Ovary (tissue), 3 donors: ENCODE measurements at regions not wholly inside any gene's neighbourhood (a gene's known extent, or its start where the extent isn't known, plus 50 kb on each side); places are given as distances from the start of the nearest gene placed in this dataset.

Experiments used
- CTCF ChIP-seq, 3 donors: fragments of 450-650 bp in 2 of 3; fragments of 200-600 bp in 1 of 3; IDR thresholded peaks; one replicate each; pipeline versions ENCODE4 v1.5.1 to v1.8.0; 2016 to 2022; ENCODE audit warnings: antibody characterized with exemption in 3 of 3, mild to moderate bottlenecking in 1 of 3
- POLR2A ChIP-seq: fragments of 450-650 bp; IDR thresholded peaks from one replicate; pipeline ENCODE4 v1.6.1; 2017; ENCODE audit warnings: antibody characterized with exemption, mild to moderate bottlenecking, moderate library complexity
- donor health status: DM: no; HTN: no; CAD: no.

- no peak for TF ChIP-seq CTCF (IDR thresholded peaks at IDR 0.05)
- TF ChIP-seq POLR2A: no peak
Observed at GRCh38 chr20:25985597-25985996, 288.9 kb upstream of the ZNF337 start.
